ENCODE measurements at regions not wholly inside any gene's neighbourhood (a gene's known extent, or its start where the extent isn't known, plus 50 kb on each side); places are given as distances from the start of the nearest gene placed in this dataset.

- no peak for DNase-seq
These were observed 166.2 kb upstream of the ACO1 start for GRCh38 chr9:32218100-32218767.

- no peak for DNase-seq
These were observed 163.7 kb upstream of the ACO1 start for GRCh38 chr9:32220750-32221149.

GRCh38 chr9:32234451-32234850, 150.0 kb upstream of the ACO1 start:
- no peak for DNase-seq

- DNase-seq: peak; percentile 62 to 86
These were observed 137.3 kb upstream of the ACO1 start for GRCh38 chr9:32247168-32247567.

GRCh38 chr9:32248189-32248712, 136.2 kb upstream of the ACO1 start:
- DNase-seq: no peak

- peak; percentile 69 to 83 for DNase-seq
These were observed 132.9 kb upstream of the ACO1 start for GRCh38 chr9:32251539-32251938.

GRCh38 chr9:32253731-32254130, 130.7 kb upstream of the ACO1 start:
- DNase-seq: peak in 1 of 2 experiments; percentile 22

GRCh38 chr9:32255026-32255425, 129.4 kb upstream of the ACO1 start:
- DNase-seq: no peak

- DNase-seq: no peak
These were observed 126.0 kb upstream of the ACO1 start for GRCh38 chr9:32258482-32258881.

GRCh38 chr9:32260151-32260862, 124.1 kb upstream of the ACO1 start:
- peak; percentile 35 to 74 for DNase-seq

GRCh38 chr9:32264170-32264864, 120.1 kb upstream of the ACO1 start:
- peak; percentile 39 to 69 for DNase-seq

GRCh38 chr9:32265037-32265436, 119.4 kb upstream of the ACO1 start:
- DNase-seq: no peak

- no peak for DNase-seq
These were observed 105.5 kb upstream of the ACO1 start for GRCh38 chr9:32278991-32279390.

GRCh38 chr9:32289756-32290155, 94.7 kb upstream of the ACO1 start:
- no peak for DNase-seq

- DNase-seq: no peak
These were observed 93.1 kb upstream of the ACO1 start for GRCh38 chr9:32291370-32291769.

GRCh38 chr9:32292611-32293010, 91.8 kb upstream of the ACO1 start:
- no peak for DNase-seq

GRCh38 chr9:32293091-32293490, 91.4 kb upstream of the ACO1 start:
- DNase-seq: no peak

GRCh38 chr9:32294106-32294505, 90.3 kb upstream of the ACO1 start:
- no peak for DNase-seq

GRCh38 chr9:32300373-32300772, 84.1 kb upstream of the ACO1 start:
- no peak for DNase-seq

- DNase-seq: peak; percentile 91 to 92
These were observed 79.9 kb upstream of the ACO1 start for GRCh38 chr9:32304495-32304894.

- no peak for DNase-seq
These were observed 78.4 kb upstream of the ACO1 start for GRCh38 chr9:32306006-32306405.

- no peak for DNase-seq
These were observed 65.0 kb upstream of the ACO1 start for GRCh38 chr9:32319312-32319929.

GRCh38 chr9:32322622-32323021, 61.8 kb upstream of the ACO1 start:
- DNase-seq: no peak

Measured in NCI-H526 (cell line).